SK-N-DZ (cell line): ENCODE measurements at regions not wholly inside any gene's neighbourhood (a gene's known extent, or its start where the extent isn't known, plus 50 kb on each side); places are given as distances from the start of the nearest gene placed in this dataset.
"Not testable (repeated sequence)": the region's sequence is repeated elsewhere in the genome, so short reads cannot be mapped to it uniquely, and the experiment has no call there.

ENCODE experiments used
- DNase-seq: peaks from one replicate; pipeline ENCODE4 v3.0.0-alpha.2; 2015; ENCODE audit warnings: low spot score

DNA sequence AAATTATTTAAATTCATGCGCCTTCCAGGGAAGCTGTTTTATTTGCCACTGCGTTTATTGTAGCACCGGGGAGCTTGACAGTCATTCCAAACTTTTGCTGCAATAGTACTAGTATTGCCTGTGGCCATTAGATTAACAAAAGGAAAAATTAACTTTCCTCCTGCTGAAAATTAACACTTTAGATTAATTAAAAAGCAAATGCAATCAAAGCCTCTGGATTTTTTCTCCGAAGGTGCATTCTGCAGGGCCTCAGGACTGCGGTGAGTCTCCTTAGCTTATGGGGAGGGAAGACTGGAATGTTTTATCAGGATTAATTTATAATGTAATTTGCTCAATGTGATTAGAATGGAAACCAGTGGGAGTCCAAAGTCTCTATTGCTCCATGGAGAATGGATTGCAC lies 456.4 kb upstream of the CFAP20DC start:
- DNase-seq: no peak

DNA sequence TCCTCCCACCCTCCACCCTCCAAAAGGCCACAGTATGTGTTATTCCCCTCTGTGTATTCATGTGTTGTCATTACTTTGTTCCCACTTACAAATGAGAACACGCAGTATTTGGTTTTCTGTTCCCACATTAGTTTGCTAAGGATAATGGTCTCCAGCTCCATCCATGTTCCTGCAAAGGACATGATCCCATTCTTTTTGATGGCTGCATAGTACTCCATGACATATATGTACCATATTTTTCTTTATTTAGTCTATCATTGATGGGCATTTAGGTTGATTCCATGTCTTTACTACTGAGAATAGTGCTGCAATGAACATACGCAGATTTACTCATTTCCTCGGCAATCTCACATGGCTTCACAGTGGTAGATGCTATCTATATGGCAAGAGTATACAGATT lies 453.6 kb upstream of the CFAP20DC start:
- no peak for DNase-seq

DNA sequence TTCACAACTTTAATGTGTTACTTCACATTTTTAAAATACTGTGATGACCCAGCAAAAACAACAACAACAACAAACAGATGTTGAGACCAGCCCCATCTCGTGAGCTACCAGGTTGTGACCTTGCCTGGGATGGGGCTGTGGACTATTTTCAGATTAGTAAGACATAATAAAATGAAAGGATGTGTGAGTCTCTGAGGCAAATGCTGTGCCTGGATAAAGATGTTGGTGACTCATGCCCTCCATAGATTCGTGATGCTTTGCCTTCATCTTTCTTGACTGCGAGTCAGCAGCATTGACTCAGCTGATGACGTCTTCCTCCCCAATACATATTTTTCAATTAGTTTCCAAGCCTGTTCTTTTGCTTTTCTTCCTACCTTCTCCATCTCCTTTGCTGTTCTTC lies 453.0 kb upstream of the CFAP20DC start:
- no peak for DNase-seq

DNA sequence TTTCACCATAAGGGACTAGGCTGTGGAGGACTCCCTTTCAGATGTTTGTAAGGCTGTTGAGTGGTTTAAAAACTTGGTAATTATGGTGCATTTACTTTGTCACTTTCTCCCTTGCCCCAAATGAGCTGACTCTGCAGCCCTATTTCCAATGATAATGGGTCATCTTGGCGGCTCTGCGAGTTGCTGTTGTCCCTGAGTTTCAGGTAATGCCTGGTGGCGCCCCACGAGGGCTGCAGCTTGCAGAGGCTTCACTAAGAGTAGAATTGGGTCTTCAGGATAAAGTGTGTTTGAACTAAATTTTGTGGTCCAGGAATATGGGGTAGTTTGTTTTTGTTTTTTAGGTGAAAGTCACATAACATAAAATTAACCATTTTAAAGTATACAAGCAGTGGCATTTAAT lies 450.1 kb upstream of the CFAP20DC start:
- no peak for DNase-seq

DNA sequence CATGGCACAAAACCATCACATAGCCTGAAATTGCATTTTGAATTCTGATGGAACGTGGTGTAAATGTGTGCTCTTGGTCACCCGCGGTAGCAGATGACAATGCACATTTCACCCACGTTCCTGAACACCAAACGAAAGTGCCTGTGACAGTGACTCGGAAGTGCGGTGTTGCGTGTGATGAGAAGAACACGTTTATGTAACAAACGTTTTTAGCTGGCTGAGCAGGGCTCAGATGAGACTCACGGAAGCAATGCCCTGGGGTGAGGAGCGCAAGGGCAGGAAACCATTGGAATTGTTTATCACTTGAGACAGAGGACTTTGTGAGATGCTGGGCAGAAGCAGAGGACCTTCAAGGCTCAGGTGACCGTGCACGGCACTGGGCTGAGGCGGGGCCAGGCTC lies 449.2 kb upstream of the CFAP20DC start:
- DNase-seq: no peak

DNA sequence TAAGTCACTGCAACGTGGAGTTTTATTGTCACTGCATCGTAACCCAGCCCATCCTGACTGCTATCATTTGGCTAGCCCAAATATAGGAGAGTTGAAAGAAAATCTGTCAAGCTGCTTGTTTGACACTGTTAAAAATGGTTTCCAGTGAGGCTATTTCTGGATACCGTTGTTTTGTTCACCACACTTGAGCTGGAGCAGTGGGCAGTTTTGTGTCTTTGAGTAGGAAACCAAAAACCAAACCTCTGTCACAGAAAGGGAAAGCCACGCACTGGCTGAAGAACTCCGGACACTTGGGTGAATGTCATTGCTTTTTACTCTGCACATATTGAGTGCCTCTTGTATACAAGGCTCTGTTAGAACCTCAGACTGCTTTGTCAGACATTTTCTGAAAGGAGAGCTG lies 446.4 kb upstream of the CFAP20DC start:
- DNase-seq: no peak

DNA sequence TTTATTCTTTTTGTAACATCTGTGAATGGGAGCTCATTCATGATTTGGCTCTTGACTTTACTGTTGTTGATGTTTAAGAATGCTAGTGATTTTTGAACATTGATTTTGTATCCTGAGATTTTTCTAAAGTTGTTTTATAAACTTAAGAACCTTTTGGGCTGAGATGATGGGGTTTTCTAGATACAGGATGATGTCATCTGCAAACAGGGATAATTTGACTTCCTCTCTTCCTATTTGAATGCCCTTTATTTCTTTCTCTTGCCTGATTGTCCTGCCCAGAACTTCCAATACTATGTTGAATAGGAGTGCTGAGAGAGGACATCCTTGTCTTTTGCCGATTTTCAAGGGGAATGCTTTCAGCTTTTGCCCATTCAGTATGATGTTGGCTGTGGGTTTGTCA lies 445.1 kb upstream of the CFAP20DC start:
- not testable (repeated sequence) for DNase-seq

DNA sequence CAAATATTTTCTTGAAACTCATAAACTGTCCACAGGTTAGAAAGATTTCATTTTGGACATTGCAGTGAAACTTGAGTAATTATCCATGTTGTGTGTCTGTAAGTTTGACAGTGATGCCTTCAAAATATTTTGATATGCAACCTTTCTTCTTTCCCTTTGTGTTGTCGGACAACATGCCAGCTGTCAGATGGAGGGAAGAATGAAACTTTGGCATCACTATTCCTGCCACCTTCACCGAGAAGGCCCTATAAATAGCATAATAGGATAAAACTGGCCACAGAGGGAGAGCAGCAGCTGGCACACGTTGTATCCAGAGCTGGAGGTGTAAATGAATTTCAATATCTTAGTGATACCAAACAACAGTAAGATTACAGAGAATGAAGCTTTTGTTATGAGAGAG lies 436.7 kb upstream of the CFAP20DC start:
- no peak for DNase-seq

DNA sequence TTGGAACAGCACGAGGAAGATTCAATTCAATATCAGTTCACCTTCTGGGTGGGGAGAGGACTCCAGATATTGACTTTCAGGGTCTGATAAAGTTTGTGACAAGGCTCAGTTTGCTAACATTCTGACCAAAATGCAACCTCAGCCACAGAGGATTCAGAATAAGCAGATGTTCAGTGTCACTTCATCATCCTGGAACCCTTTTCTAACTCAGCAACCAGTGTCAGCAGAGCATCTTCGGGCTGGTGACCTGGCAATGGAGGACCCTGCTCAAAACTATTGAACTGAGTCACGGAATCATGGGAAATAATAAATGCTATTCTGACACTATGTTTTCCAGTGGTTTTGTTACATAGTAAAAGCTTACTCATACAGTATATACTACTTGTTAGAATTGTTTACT lies 433.4 kb upstream of the CFAP20DC start:
- no peak for DNase-seq

DNA sequence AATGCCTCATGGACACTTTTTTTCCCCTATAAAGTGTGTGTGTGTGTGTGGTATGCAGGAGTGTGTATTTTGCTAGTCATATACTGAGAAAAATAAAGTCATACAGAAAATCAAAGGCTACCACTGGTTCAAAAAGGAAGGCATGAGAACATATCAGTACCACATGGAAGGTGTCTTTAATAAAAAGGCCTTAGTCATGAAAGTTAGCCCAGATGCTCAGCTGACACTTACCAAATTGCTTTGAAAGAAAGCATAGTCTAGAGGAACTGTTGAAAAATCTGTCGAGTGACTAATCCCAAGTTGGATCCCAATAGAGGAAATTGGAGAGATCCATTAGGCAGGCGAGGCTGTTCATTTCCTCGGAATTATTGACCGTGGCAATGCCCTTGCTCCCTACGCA lies 432.9 kb upstream of the CFAP20DC start:
- DNase-seq: no peak

DNA sequence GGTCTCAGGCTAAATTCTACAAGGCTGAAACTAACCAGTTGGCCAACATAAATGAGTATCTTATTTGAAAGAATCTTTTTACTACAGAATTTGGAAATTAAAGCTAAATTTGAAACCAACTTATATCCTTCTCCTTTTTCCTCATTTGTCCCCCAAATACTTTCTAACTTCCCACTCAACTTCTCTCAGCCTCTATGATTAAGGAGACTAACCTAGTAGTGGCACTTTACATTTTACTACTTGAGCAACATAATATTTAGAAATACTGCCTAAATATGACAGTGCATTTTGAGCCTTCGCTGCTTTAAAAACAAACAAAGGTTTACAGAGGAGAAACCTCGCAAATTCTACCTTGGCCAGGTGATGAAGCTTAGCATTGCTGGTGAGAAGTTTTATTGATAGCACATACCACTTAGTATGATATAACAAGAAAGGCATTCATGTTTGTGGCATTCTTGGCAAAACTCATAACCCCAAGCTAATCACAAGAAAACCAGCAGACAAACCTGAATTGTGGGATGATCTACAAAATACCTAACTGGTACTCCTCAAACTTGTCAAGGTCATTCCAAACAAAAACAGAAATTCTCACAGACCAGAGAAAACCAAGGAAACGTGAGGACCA lies 432.1 kb upstream of the CFAP20DC start:
- no peak for DNase-seq

DNA sequence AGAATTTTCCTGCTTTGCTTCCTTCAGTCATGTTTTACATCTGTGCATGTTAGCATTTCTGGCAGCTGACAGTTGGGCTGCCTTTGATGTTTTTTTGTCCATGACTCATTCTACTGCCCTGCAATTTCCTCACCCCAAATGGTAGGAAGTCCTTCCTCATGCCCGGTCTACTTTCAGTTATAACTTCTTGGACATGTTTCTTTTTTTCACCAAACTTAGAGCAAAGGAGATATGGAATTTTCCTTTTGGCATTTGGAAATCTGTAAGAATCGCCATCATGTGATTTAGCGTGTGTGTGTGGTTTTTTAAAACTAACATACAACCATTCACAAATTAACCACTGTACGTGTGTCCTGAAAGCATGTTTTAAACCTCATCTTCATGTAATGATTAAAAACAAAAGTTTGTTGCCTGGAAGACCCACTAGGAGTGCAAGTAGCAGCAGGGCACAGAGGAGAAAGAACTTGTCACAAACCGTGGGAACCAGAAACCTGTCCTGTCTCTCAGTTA lies 430.7 kb upstream of the CFAP20DC start:
- DNase-seq: no peak

DNA sequence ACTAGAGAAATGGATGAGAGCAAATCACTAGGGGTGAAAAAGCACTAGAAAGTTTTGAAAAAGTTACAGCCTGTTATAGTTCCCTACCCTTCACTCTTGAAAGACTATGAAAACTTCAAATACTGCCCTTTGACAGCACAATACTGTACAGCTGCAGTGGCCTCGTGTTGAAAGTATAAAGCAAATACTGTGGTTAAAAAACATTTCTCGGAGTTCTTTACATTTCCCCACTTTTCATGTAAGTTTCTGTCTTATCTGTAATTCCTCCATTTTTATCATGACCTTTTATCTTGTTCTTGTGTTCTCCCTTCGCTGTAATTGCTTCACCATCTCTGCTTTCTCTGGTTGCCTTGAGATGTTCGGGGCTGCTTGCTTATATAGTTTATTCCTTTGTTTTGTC lies 423.8 kb upstream of the CFAP20DC start:
- no peak for DNase-seq

DNA sequence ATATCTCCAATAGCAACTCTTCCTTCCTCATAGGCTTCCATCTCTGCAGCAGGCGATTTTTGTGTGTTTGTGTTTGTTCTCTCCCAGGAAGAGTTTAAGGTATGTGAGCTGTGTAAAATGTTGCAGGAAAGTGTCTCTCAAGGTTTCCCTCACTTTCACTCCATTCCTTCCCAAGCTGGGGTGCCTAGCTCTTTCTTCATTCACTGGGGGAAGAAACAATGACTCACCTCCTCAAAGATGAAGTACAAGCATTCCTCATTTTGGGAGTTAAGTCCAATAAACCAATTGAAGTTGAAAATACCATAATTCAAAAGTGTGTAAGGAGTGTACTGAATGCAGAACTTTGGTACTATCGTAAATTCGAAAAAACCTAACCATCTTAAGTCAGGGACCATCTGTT lies 422.7 kb upstream of the CFAP20DC start:
- no peak for DNase-seq

DNA sequence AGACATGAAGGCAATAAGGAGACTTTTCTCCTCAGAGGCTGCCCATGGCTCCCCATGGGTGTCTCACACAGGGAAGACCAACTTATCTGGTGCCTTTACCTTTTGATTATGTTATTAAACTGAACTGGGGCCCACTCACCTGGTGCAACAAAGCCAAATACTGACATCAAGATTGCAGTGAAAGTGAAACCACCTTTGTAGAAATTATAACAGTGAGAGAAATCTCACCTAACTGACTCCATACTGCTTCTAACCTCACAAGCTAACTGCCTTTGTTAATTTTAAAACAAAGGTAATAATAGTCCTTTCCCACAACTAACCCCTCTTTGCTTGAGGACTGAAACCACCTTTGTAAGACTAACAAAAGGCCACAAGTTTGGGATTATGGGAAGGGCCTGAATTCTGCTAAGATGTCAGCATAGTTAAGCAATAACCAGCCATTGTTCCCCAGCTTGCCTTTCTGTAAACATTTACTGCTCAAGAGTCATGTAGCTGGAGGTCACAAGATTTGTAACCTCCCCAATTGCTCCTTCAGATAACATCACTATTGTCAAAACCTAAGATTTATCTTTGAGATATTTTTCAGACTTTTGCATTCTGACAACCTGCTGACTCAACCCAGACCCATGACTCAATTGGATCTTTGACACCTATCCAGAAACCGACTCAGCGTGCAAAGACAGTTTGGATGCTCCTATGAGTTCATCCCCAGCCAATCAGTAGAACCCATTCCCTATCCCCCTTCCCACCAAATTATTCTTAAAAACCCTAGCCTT lies 420.3 kb upstream of the CFAP20DC start:
- DNase-seq: no peak

DNA sequence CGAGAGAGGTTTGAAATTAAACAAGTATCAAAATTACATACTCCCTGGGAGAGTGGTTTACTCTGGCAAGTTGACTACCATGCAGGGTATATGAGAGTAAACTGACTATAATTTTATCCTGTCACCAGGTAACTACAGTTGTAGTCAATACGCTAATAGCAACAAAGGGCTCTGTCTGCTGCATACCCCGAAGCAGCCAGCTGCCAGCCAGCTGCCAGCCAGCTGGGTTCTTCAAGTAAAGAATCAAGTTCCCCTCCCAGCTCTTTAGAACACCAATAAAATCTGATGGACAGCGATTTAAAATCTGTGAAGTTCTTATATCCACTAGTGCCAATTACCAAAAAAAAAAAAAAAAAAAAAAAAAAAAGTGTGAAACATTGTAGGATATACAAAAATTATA lies 417.7 kb upstream of the CFAP20DC start:
- no peak for DNase-seq

DNA sequence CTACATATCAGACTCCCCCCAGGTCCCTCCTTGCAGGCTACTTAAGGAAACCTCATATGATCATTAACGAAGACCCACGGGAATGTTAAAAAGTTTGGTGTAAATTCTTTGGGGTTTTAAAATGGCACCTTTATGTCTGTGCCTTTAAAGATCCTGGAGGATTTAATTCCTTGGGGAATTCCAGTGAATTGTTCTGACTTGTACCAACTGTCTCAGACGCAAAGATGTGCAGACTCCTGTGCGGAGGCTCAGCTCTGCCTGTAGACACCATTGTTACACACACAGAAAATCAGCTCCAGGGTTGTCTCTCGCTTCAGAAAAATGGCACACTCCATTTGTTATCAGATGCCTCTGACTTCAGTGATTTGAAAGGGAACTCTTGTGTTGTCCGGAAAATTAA lies 414.4 kb upstream of the CFAP20DC start:
- no peak for DNase-seq

DNA sequence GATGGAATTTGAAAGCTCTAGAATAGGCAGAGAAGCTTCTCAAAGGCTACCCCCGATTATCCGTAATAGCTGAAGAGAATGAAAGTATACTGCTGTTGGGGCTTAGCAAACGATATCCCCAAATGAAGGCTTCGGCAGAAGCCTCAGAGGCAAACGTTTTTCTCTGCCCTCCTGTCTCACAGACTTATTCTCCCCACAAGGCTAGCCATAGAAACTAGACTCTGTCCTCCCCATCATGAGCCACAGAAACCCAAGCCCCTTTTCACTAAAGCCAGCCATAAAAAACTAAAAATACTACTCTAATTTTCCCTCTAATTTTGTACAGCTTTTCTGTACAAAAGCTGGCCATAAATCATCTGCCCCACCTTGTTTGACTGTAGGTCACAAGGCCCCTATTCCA lies 413.4 kb upstream of the CFAP20DC start:
- no peak for DNase-seq

DNA sequence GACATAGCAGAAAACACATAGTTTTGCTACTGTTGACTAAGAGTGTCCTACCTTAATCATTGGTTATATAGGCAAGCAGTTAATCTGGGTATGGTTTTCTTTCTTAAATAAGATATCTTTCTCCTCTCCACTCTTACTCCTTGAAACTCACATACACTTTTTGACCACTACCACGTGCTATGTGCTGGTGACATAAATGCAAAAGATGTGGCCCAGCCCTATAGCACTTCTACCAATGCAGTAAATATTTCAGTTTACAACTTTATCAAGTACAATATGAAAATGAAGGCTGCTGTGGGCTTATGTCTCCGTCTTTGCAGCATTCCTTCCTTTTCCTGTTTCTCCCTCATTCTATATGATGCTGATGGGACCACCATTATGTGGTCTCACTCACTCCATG lies 410.2 kb upstream of the CFAP20DC start:
- no peak for DNase-seq

DNA sequence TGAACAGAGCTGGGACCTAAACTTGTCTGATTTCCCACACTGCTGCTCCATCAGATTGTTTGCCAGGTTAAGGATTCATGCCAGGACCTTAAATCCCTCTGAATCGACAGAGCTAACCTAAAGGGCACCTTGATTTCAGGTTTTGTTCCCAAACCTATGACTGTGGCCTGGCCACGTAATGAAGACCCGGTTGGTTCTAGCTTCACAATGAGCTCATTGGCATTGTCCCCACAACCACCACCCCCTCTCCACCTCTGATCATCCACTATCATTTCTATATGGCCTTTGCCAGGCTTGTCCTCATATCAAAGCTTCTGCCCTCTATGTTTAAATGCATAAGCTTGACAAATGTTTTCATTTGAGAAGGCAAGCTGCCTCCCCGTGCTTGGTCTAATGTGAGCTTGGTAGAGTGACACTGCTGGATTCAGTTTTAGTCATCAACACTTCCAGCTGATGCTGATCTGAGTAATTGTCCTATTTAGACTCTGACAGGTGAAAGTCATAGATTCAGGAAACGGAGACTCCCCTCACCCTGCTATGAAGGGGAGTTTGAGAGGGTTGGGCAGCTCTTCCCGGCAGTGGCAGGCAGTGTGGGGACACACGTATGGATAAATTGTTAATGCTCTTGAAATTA lies 407.1 kb upstream of the CFAP20DC start:
- no peak for DNase-seq

DNA sequence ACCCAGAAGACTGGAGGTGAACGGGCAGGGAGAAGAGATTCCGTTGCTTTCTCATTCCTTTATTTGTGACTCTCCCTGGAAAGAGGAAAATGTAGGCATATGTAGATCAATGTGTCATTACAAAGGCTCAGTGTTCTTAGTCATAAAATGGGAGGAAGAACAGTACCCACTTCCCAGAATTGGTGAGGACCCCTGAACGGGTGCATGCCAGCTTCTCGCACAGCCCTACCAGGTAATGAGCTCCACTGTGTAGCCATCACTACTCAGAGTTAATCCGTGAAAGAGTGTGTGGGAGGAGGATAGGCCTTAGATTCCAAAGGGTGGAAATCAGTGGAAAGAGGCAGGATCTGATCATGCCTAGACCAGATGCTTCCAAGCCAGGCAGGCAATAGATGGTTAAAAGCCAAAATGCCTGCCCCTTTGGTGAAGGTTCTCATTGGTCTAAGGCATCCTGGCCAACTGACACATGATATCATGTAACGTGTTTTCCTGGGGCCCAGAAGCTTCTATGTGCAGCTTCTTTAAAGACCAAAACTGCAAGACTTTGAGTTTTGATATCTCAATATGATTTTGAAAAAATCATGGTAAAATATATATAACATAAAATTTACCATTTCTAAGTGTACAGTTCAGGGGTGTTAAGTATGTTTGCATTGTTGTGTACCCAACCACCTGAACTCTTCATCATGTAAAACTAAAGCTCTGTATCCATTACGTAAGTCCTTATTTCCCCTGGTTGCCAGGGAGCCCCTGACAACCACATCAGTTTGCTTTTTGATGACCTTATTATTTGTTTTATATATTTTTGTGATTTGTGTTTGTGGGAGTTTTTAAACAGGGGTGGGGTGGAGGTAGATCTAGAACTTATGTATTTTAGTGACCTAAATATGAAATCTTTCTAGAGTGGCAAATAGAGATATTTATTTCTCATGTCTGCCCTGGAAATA lies 402.2 kb upstream of the CFAP20DC start:
- DNase-seq: no peak
